Panc1 (cell line): ENCODE measurements at regions not wholly inside any gene's neighbourhood (a gene's known extent, or its start where the extent isn't known, plus 50 kb on each side); places are given as distances from the start of the nearest gene placed in this dataset.

Source experiments
- ATAC-seq: fragments of 200-7000 bp; cut with Tn5 transposase; 2 replicates; pipeline ENCODE4 v1.9.1; 2020; ENCODE audit warnings: mild to moderate bottlenecking, moderate library complexity
- BruUV-seq: library from RNA; stranded (reverse); fragments of 400-500 nt; replicated peaks from 2 replicates; lab custom pipeline; 2021; lab: Mats Ljungman, UMichigan
- CTCF ChIA-PET: fragments of 300-600 bp; sonication (Branson Sonifier 250); formaldehyde crosslinking; loops from one replicate; lab custom pipeline; 2022; ENCODE audit warnings: antibody characterized with exemption; lab: Charles Lee
- POLR2A ChIA-PET: fragments of 300-600 bp; sonication (Branson Sonifier 250); formaldehyde crosslinking; loops from one replicate; lab custom pipeline; 2022; ENCODE audit warnings: antibody characterized with exemption; lab: Charles Lee
- DNase-seq: peaks from one replicate; pipeline ENCODE4 v3.0.0-alpha.2; 2010; ENCODE audit warnings: low read depth, low spot score
- H3K27ac ChIP-seq: 2 replicates; pipeline ENCODE4 v1.5.1; 2011; ENCODE audit warnings: mild to moderate bottlenecking, low read length, inconsistent platforms
- H3K27me3 ChIP-seq: fragments of 200-500 bp; sonication (Bioruptor generic); 2 replicates; pipeline ENCODE4 v1.6.0; 2014; ENCODE audit warnings: low read length, inconsistent platforms; ENCODE audit not compliant: control insufficient read depth, insufficient read depth
- H3K36me3 ChIP-seq: fragments of 200-500 bp; sonication (Bioruptor generic); 2 replicates; pipeline ENCODE4 v1.5.1; 2014; ENCODE audit warnings: inconsistent platforms, mild to moderate bottlenecking, low read length, moderate library complexity; ENCODE audit not compliant: control insufficient read depth, insufficient read depth
- H3K4me1 ChIP-seq: 2 replicates; pipeline ENCODE4 v1.5.1; 2011; ENCODE audit warnings: inconsistent platforms, mild to moderate bottlenecking, low read length, moderate library complexity; ENCODE audit not compliant: control insufficient read depth, insufficient read depth
- H3K4me3 ChIP-seq, 2 experiments: 2 replicates each; pipeline ENCODE4 v1.5.1; 2011 to 2012; ENCODE audit warnings: low read depth in 2 of 2, low read length in 2 of 2, mild to moderate bottlenecking in 2 of 2, inconsistent platforms in 1 of 2, moderate library complexity in 1 of 2
- H3K9me3 ChIP-seq: fragments of 200-500 bp; sonication (Bioruptor generic); 2 replicates; pipeline ENCODE4 v1.5.1; 2014; ENCODE audit warnings: low read depth, mild to moderate bottlenecking, inconsistent platforms, low read length, moderate library complexity; ENCODE audit not compliant: control insufficient read depth, insufficient read depth
- POLR2AphosphoS5 ChIP-seq: IDR thresholded peaks from 2 replicates; pipeline ENCODE4 v1.6.1; 2012; ENCODE audit warnings: mild to moderate bottlenecking, low read depth, low read length, moderate library complexity
- SIN3A ChIP-seq: IDR thresholded peaks from 2 replicates; pipeline ENCODE4 v1.6.1; 2012; ENCODE audit warnings: low read depth, mild to moderate bottlenecking, low read length, moderate library complexity, borderline replicate concordance; ENCODE audit not compliant: insufficient read depth
- TCF7L2 ChIP-seq: IDR thresholded peaks from 2 replicates; pipeline ENCODE4 v1.6.1; 2011; ENCODE audit warnings: mild to moderate bottlenecking, low read depth, low read length, inconsistent platforms
- in situ Hi-C: cut with HindIII; loops from 2 replicates; pipeline ENCODE4 v1.10.0; 2016; ENCODE audit warnings: low sequenced_read_pairs, low pct_unique_long_range_greater_than_20kb
- intact Hi-C: fragments of 100-400 bp; cut with micrococcal nuclease; formaldehyde crosslinking; loops from one replicate; pipeline ENCODE4 v1.10.0; 2022; ENCODE audit not compliant: unreplicated experiment
- TF ChIP-seq, protein P1 (sequence below), 2 experiments: IDR thresholded peaks; 2 replicates each; pipeline ENCODE4 v1.6.1; 2011 to 2012; ENCODE audit warnings: low read depth in 2 of 2, control low read depth in 1 of 2, low read length in 1 of 2, mild to moderate bottlenecking in 1 of 2, moderate library complexity in 1 of 2; ENCODE audit not compliant: insufficient read depth in 1 of 2
- TF ChIP-seq, protein P2 (sequence below): fragments of 450-650 bp; IDR thresholded peaks from 2 replicates; pipeline ENCODE4 v1.5.1; 2017; ENCODE audit warnings: mild to moderate bottlenecking

DNA sequence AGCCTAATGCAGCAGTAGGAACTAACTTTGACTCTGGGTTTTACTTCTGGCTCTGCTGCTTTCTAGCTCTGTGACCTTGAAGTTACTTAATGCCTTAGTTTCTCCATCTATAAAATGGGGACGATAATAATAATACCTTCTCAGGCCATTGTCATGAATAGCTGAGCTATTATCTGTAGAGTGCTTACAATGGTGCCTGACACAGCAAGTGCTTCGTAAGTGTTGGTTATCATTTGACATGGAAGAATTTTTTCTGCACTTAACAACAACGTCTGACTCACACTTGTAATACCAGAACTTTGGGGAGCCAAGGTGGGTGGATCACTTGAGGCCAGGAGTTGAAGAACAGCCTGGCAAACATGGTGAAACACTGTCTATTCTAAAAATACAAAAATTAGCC lies 140.5 kb downstream of the ARL4A start:
- H3K4me3 ChIP-seq = no peak overlapping the region
- no TSS peak for BruUV-seq
- no peaks in the 10 kb centered on the region for H3K36me3 ChIP-seq
- POLR2A ChIA-PET = no interaction called here
- no peaks in the 10 kb centered on the region for H3K4me1 ChIP-seq
- no peaks in the 10 kb centered on the region for H3K27me3 ChIP-seq
- no peaks in the 10 kb centered on the region for H3K9me3 ChIP-seq
- intact Hi-C loops (no loop called here), in situ Hi-C loops (no loop called here)
- no peak for DNase-seq
- TF ChIP-seq, protein P1, sequence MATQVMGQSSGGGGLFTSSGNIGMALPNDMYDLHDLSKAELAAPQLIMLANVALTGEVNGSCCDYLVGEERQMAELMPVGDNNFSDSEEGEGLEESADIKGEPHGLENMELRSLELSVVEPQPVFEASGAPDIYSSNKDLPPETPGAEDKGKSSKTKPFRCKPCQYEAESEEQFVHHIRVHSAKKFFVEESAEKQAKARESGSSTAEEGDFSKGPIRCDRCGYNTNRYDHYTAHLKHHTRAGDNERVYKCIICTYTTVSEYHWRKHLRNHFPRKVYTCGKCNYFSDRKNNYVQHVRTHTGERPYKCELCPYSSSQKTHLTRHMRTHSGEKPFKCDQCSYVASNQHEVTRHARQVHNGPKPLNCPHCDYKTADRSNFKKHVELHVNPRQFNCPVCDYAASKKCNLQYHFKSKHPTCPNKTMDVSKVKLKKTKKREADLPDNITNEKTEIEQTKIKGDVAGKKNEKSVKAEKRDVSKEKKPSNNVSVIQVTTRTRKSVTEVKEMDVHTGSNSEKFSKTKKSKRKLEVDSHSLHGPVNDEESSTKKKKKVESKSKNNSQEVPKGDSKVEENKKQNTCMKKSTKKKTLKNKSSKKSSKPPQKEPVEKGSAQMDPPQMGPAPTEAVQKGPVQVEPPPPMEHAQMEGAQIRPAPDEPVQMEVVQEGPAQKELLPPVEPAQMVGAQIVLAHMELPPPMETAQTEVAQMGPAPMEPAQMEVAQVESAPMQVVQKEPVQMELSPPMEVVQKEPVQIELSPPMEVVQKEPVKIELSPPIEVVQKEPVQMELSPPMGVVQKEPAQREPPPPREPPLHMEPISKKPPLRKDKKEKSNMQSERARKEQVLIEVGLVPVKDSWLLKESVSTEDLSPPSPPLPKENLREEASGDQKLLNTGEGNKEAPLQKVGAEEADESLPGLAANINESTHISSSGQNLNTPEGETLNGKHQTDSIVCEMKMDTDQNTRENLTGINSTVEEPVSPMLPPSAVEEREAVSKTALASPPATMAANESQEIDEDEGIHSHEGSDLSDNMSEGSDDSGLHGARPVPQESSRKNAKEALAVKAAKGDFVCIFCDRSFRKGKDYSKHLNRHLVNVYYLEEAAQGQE (IDR thresholded peaks at IDR 0.05; ENCODE audit: insufficient read depth in 1 of 2, low read depth in 2 of 2, low read length in 1 of 2) = no peak
- TF ChIP-seq, protein P2, sequence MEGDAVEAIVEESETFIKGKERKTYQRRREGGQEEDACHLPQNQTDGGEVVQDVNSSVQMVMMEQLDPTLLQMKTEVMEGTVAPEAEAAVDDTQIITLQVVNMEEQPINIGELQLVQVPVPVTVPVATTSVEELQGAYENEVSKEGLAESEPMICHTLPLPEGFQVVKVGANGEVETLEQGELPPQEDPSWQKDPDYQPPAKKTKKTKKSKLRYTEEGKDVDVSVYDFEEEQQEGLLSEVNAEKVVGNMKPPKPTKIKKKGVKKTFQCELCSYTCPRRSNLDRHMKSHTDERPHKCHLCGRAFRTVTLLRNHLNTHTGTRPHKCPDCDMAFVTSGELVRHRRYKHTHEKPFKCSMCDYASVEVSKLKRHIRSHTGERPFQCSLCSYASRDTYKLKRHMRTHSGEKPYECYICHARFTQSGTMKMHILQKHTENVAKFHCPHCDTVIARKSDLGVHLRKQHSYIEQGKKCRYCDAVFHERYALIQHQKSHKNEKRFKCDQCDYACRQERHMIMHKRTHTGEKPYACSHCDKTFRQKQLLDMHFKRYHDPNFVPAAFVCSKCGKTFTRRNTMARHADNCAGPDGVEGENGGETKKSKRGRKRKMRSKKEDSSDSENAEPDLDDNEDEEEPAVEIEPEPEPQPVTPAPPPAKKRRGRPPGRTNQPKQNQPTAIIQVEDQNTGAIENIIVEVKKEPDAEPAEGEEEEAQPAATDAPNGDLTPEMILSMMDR = no peak; the same call in 1 of the 2 replicates
- CTCF ChIA-PET = no interaction called here
- no peak for ATAC-seq
- no peak overlapping the region for H3K27ac ChIP-seq

DNA sequence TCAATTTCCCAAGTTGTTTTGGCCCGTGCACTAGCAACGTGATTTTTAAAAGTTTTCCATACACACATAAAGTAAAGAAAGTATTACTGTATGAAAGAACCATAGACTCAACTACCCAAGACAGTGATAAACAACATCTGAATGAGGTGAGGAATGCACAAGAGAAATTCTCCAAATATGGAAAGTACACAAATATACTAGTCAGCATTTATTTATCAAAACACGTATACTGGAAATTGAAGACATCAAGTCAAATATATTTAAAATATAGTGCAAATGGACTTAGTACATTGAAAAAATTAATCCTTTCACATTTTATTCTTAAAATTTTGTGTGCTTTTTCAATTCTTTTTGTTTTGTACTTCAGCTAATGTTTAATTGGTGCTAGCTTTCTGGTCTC lies 143.6 kb downstream of the ARL4A start:
- no peak overlapping the region for H3K27ac ChIP-seq
- no TSS peak for BruUV-seq
- ATAC-seq = no peak
- TF ChIP-seq, protein P1 (IDR thresholded peaks at IDR 0.05; ENCODE audit: insufficient read depth in 1 of 2, low read depth in 2 of 2, low read length in 1 of 2) = no peak
- TF ChIP-seq SIN3A (no peak), TCF7L2 (no peak), POLR2AphosphoS5 (no peak)
- TF ChIP-seq, protein P2 = no peak
- POLR2A ChIA-PET = no interaction called here
- H3K27me3 ChIP-seq = no peaks in the 10 kb centered on the region
- H3K4me1 ChIP-seq = no peaks in the 10 kb centered on the region
- no peaks in the 10 kb centered on the region for H3K36me3 ChIP-seq
- no peak for DNase-seq
- H3K4me3 ChIP-seq = no peak overlapping the region
- CTCF ChIA-PET = no interaction called here
- intact Hi-C loops = no loop called here
- in situ Hi-C loops = no loop called here
- H3K9me3 ChIP-seq = no peaks in the 10 kb centered on the region
